CD4-positive, alpha-beta memory T cell (primary cell): ENCODE measurements at regions not wholly inside any gene's neighbourhood (a gene's known extent, or its start where the extent isn't known, plus 50 kb on each side); places are given as distances from the start of the nearest gene placed in this dataset.

Experiments
- CTCF ChIA-PET: fragments of 350-600 bp; sonication (Branson Sonifier 250); formaldehyde crosslinking; loops from one replicate; lab custom pipeline; 2021; ENCODE audit warnings: inconsistent platforms; ENCODE audit not compliant: partially characterized antibody; lab: Charles Lee
- POLR2A ChIA-PET: fragments of 350-600 bp; sonication (Branson Sonifier 250); formaldehyde crosslinking; loops from one replicate; lab custom pipeline; 2021; ENCODE audit not compliant: partially characterized antibody; lab: Charles Lee
- DNase-seq, 5 donors: peaks; one replicate each; pipeline versions ENCODE4 v3.0.0 to v3.0.0-alpha.2; 2020 to 2022; ENCODE audit warnings: mixed read lengths in 1 of 5
- H3K27ac ChIP-seq: one replicate; pipeline ENCODE4 v1.7.0; 2013; ENCODE audit warnings: low read depth, low read length
- H3K27me3 ChIP-seq: 2 replicates; pipeline ENCODE4 v1.7.0; 2013; ENCODE audit warnings: mild to moderate bottlenecking, low read length, moderate library complexity; ENCODE audit not compliant: insufficient read depth
- H3K36me3 ChIP-seq: 2 replicates; pipeline ENCODE4 v1.7.0; 2013; ENCODE audit warnings: mild to moderate bottlenecking, low read length, moderate library complexity; ENCODE audit not compliant: insufficient read depth
- H3K4me1 ChIP-seq: 2 replicates; pipeline ENCODE4 v1.7.0; 2013; ENCODE audit warnings: mild to moderate bottlenecking, low read length, moderate library complexity; ENCODE audit not compliant: insufficient read depth
- H3K4me3 ChIP-seq, 2 donors: one replicate each; pipeline ENCODE4 v1.7.0; 2013; ENCODE audit warnings: low read length in 2 of 2, mild to moderate bottlenecking in 1 of 2
- H3K9me3 ChIP-seq, 2 donors: one replicate each; pipeline ENCODE4 v1.7.0; 2013; ENCODE audit warnings: low read length in 2 of 2, control low read depth in 1 of 2; ENCODE audit not compliant: control insufficient read depth in 1 of 2
- H3K27ac Mint-ChIP-seq, 7 donors: one replicate each; pipeline ENCODE4 v1.8.0; 2020 to 2021; ENCODE audit warnings: mixed read lengths in 7 of 7, mild to moderate bottlenecking in 6 of 7, inconsistent platforms in 3 of 7, moderate library complexity in 3 of 7
- H3K27me3 Mint-ChIP-seq, 2 donors: one replicate each; pipeline ENCODE4 v1.8.0; 2020 to 2021; ENCODE audit warnings: mixed read lengths in 2 of 2
- H3K36me3 Mint-ChIP-seq, 2 donors: one replicate each; pipeline ENCODE4 v1.8.0; 2020 to 2021; ENCODE audit warnings: mixed read lengths in 2 of 2, inconsistent platforms in 1 of 2, mild to moderate bottlenecking in 1 of 2
- H3K4me1 Mint-ChIP-seq, 4 donors: one replicate each; pipeline ENCODE4 v1.8.0; 2020 to 2021; ENCODE audit warnings: mixed read lengths in 4 of 4, mild to moderate bottlenecking in 1 of 4
- H3K4me3 Mint-ChIP-seq, 8 donors: one replicate each; pipeline ENCODE4 v1.8.0; 2020 to 2021; ENCODE audit warnings: mixed read lengths in 8 of 8, mild to moderate bottlenecking in 7 of 8, moderate library complexity in 6 of 8, inconsistent platforms in 3 of 8
- H3K9me3 Mint-ChIP-seq, 8 donors: one replicate each; pipeline ENCODE4 v1.8.0; 2020 to 2021; ENCODE audit warnings: mixed read lengths in 8 of 8, mild to moderate bottlenecking in 5 of 8, inconsistent platforms in 3 of 8, moderate library complexity in 1 of 8
- intact Hi-C: fragments of 100-400 bp; cut with micrococcal nuclease; formaldehyde crosslinking; loops from one replicate; pipeline ENCODE4 v1.15.1; 2023

GRCh38 chr1:193355178-193355577, 168.8 kb upstream of the B3GALT2 start:
- Mint-ChIP-seq H3K36me3 (no peaks in the 10 kb centered on the region), H3K9me3 (no peaks in the 10 kb centered on the region), H3K27ac (peak overlapping the region in 1 of 7 donors; percentile 16), H3K27me3 (no peaks in the 10 kb centered on the region), H3K4me3 (no peak overlapping the region), H3K4me1 (no peaks in the 10 kb centered on the region)
- H3K27me3 ChIP-seq, result no peaks in the 10 kb centered on the region
- H3K4me3 ChIP-seq, result no peak overlapping the region
- H3K27ac ChIP-seq, result no peak overlapping the region
- no peaks in the 10 kb centered on the region for H3K4me1 ChIP-seq
- no peak for DNase-seq
- ChIA-PET CTCF (no interaction called here), POLR2A (no interaction called here)
- H3K9me3 ChIP-seq, result no peaks in the 10 kb centered on the region
- no peaks in the 10 kb centered on the region for H3K36me3 ChIP-seq
- intact Hi-C loops, result no loop called here

DNA sequence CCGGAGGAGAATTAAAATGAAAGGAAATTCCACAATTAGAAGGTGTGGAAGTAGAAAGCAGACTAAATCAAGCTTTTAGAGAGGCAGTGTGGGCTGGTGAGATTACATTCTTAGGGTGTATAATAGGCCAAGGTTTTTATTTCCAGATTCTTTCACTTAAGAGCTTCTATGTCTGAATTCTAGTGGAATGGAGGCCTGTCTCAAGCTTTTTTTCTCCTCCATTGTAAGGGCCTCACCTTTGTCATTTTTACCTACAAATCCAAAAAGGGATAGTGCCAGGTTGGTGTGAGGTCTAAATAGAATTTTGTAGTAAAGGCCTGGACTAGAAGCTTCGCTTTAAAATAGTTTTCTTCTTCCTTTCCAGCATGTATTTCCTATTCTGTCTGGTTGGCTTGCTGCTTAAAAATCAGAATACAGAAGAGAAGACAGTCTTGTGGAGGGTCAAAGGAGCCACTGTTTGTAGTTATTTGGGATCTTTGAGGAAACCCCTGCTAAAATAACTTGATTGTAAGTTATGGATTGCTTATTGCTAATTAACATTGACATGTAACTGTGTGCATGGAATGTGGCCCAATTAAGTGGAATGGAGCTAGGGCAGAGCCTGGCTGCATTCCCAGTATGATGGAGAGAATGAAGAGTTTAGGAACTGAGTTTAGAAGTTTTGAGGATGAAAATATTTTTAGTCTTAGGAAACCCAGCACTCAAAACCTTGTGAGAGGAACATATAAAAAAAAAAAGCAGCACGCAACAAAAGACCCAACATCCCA, 162.5 kb upstream of the B3GALT2 start:
- H3K9me3 Mint-ChIP-seq, result no peaks in the 10 kb centered on the region

GRCh38 chr1:193348091-193348768, 161.8 kb upstream of the B3GALT2 start:
- POLR2A ChIA-PET, result interaction anchor here (0.5 kb wide), 1 partner anchor 321 kb away, joined by 3 read pairs; no protein-coding TSS in a partner anchor
- Mint-ChIP-seq H3K4me3 (no peak overlapping the region), H3K27ac (no peak overlapping the region), H3K36me3 (no peaks in the 10 kb centered on the region), H3K27me3 (peaks cover 0 to 1% of the 10 kb centered on the region in 2 donors), H3K4me1 (no peaks in the 10 kb centered on the region), H3K9me3 (no peaks in the 10 kb centered on the region)
- no peak for DNase-seq
- CTCF ChIA-PET, result interaction anchor here (1.8 kb wide), 1 partner anchor 10 kb away, joined by 4 read pairs; no protein-coding TSS in a partner anchor
- H3K4me1 ChIP-seq, result no peaks in the 10 kb centered on the region
- no peak overlapping the region for H3K4me3 ChIP-seq
- intact Hi-C loops, result no loop called here
- no peak overlapping the region for H3K27ac ChIP-seq
- no peaks in the 10 kb centered on the region for H3K9me3 ChIP-seq
- H3K27me3 ChIP-seq, result no peaks in the 10 kb centered on the region
- H3K36me3 ChIP-seq, result no peaks in the 10 kb centered on the region

More for the DNA sequence above, 162.5 kb upstream of the B3GALT2 start:
- DNase-seq, result no peak
- CTCF ChIA-PET, result interaction anchor here (1.8 kb wide), 1 partner anchor 11 kb away, joined by 4 read pairs; no protein-coding TSS in a partner anchor
- Mint-ChIP-seq H3K27me3 (peaks cover 0 to 1% of the 10 kb centered on the region in 2 donors), H3K4me3 (no peak overlapping the region), H3K4me1 (no peaks in the 10 kb centered on the region), H3K36me3 (no peaks in the 10 kb centered on the region), H3K27ac (no peak overlapping the region)
- Histone ChIP-seq H3K27ac (no peak overlapping the region), H3K4me1 (no peaks in the 10 kb centered on the region), H3K4me3 (no peak overlapping the region), H3K27me3 (no peaks in the 10 kb centered on the region), H3K9me3 (no peaks in the 10 kb centered on the region), H3K36me3 (no peaks in the 10 kb centered on the region)
- intact Hi-C loops, result no loop called here
- POLR2A ChIA-PET, result no interaction called here

- Histone ChIP-seq H3K4me3 (no peak overlapping the region), H3K27me3 (no peaks in the 10 kb centered on the region), H3K27ac (no peak overlapping the region), H3K9me3 (no peaks in the 10 kb centered on the region), H3K4me1 (no peaks in the 10 kb centered on the region), H3K36me3 (no peaks in the 10 kb centered on the region)
- DNase-seq, result no peak
- POLR2A ChIA-PET, result no interaction called here
- H3K4me3 Mint-ChIP-seq, result no peak overlapping the region
- CTCF ChIA-PET, result no interaction called here
- H3K9me3 Mint-ChIP-seq, result no peaks in the 10 kb centered on the region
- intact Hi-C loops, result no loop called here
- H3K27ac Mint-ChIP-seq, result no peak overlapping the region
- H3K36me3 Mint-ChIP-seq, result no peaks in the 10 kb centered on the region
- peaks cover 0 to 1% of the 10 kb centered on the region in 2 donors for H3K27me3 Mint-ChIP-seq
- no peaks in the 10 kb centered on the region for H3K4me1 Mint-ChIP-seq
These were observed 159.7 kb upstream of the B3GALT2 start for GRCh38 chr1:193346085-193346484.

DNA sequence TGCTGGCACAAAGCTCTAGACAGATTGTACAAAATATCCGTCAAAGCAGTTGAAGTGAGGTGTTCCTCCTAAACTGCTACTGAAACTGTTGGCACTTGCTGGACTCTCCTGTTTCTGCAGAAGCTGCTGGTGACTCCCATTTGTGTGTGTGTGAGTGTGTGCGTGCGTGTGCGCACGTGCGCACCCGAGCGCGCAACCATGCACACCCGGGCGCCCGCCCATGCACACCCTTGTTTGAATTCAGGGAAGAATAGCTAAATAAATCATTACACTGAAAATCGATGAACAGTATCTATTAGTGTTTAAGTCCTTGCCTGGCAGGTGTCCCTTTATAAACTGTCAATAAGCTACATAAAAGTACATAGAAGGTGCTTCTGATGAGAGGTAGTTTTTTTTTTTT, 156.4 kb upstream of the B3GALT2 start:
- Mint-ChIP-seq H3K4me3 (no peak overlapping the region), H3K9me3 (no peaks in the 10 kb centered on the region), H3K4me1 (peaks cover 0 to 1% (median 0%) of the 10 kb centered on the region in 4 donors), H3K36me3 (no peaks in the 10 kb centered on the region), H3K27ac (no peak overlapping the region), H3K27me3 (peaks cover 0 to 1% of the 10 kb centered on the region in 2 donors)
- intact Hi-C loops, result no loop called here
- DNase-seq, result no peak
- H3K27me3 ChIP-seq, result no peaks in the 10 kb centered on the region
- H3K36me3 ChIP-seq, result no peaks in the 10 kb centered on the region
- no peak overlapping the region for H3K27ac ChIP-seq
- H3K4me1 ChIP-seq, result no peaks in the 10 kb centered on the region
- no peaks in the 10 kb centered on the region for H3K9me3 ChIP-seq
- ChIA-PET CTCF (no interaction called here), POLR2A (no interaction called here)
- H3K4me3 ChIP-seq, result no peak overlapping the region

DNA sequence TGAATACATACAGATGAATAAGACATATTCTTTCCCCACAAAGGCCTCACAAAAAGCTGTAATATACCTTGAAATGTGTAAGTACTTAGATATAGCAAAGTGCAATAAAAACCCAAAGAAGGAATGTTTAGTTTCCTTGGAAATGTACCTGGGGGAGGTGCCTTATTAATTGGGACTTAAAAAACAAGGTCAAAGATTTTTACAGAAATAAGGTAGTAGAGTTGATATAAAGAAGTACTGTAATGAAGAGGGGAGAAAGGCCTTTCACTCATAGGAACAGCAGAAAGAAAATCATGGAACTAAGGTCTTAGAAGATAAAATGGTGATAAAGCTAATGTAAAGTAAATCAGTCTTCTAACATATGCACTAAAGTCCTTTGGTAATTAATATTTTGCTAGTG, 153.9 kb upstream of the B3GALT2 start:
- H3K36me3 Mint-ChIP-seq, result no peaks in the 10 kb centered on the region
- ChIA-PET POLR2A (no interaction called here), CTCF (interaction anchor here (3.8 kb wide), 1 partner anchor 150 kb away, joined by 13 read pairs; no protein-coding TSS in a partner anchor)
- H3K27me3 ChIP-seq, result no peaks in the 10 kb centered on the region
- H3K27ac Mint-ChIP-seq, result no peak overlapping the region
- H3K4me1 ChIP-seq, result no peaks in the 10 kb centered on the region
- no peaks in the 10 kb centered on the region for H3K9me3 ChIP-seq
- intact Hi-C loops, result no loop called here
- H3K4me3 ChIP-seq, result no peak overlapping the region
- H3K4me1 Mint-ChIP-seq, result peaks cover 0 to 1% (median 0%) of the 10 kb centered on the region in 4 donors
- no peak overlapping the region for H3K4me3 Mint-ChIP-seq
- H3K27ac ChIP-seq, result no peak overlapping the region
- H3K27me3 Mint-ChIP-seq, result peaks cover 0 to 1% of the 10 kb centered on the region in 2 donors
- no peak for DNase-seq
- H3K9me3 Mint-ChIP-seq, result peaks cover 0 to under 1% (median 0%) of the 10 kb centered on the region in 8 donors
- no peaks in the 10 kb centered on the region for H3K36me3 ChIP-seq

DNA sequence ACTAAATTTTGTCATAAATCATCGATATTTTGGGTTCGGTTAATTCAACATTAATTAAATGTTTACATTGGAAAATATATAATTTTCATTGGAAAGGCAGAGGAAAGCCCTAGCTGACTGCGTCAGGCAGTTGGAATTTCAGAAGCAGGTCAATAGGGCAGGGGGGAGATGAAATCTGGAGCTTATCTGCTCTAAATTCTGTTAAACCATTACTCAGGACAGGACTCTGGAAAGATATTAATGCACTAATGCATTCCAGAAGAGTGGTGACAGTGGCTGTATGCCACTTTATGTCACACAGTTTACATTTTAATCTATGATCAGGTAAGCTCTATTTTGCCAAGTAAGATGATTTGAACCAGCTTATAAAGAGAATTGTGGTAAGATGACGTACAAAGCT, 153.0 kb upstream of the B3GALT2 start:
- H3K36me3 ChIP-seq, result no peaks in the 10 kb centered on the region
- ChIA-PET POLR2A (no interaction called here), CTCF (interaction anchor here (1.1 to 3.8 kb wide), 4 partner anchors 11 to 154 kb away, joined by 3 to 13 read pairs (median 7); no protein-coding TSS in a partner anchor)
- H3K4me1 Mint-ChIP-seq, result peaks cover 0 to 1% (median 0%) of the 10 kb centered on the region in 4 donors
- intact Hi-C loops, result loop anchor here (5.0 kb wide), 1 partner anchor 157 kb away; no protein-coding TSS in a partner anchor
- no peak overlapping the region for H3K27ac Mint-ChIP-seq
- peaks cover 0 to 8% (median 4%) of the 10 kb centered on the region in 8 donors for H3K9me3 Mint-ChIP-seq
- no peak overlapping the region for H3K4me3 Mint-ChIP-seq
- no peaks in the 10 kb centered on the region for H3K36me3 Mint-ChIP-seq
- no peak overlapping the region for H3K27ac ChIP-seq
- DNase-seq, result no peak
- H3K27me3 ChIP-seq, result no peaks in the 10 kb centered on the region
- H3K9me3 ChIP-seq, result no peaks in the 10 kb centered on the region
- no peak overlapping the region for H3K4me3 ChIP-seq
- no peaks in the 10 kb centered on the region for H3K4me1 ChIP-seq
- no peaks in the 10 kb centered on the region for H3K27me3 Mint-ChIP-seq
